Parathyroid adenoma (tissue), 2 donors: ENCODE measurements at regions not wholly inside any gene's neighbourhood (a gene's known extent, or its start where the extent isn't known, plus 50 kb on each side); places are given as distances from the start of the nearest gene placed in this dataset.
"Not testable (repeated sequence)": the region's sequence is repeated elsewhere in the genome, so short reads cannot be mapped to it uniquely, and the experiment has no call there.

Experiments used
- H2AFZ ChIP-seq: fragments of 300-600 bp; sonication (generic); one replicate; pipeline ENCODE4 v1.7.0; 2017; ENCODE audit warnings: antibody characterized with exemption, mild to moderate bottlenecking
- H3K27ac ChIP-seq: fragments of 300-600 bp; sonication (generic); one replicate; pipeline ENCODE4 v1.7.0; 2017
- H3K27me3 ChIP-seq: fragments of 300-600 bp; sonication (generic); one replicate; pipeline ENCODE4 v1.7.0; 2017; ENCODE audit warnings: low read length; ENCODE audit not compliant: control insufficient read depth, insufficient read depth
- H3K36me3 ChIP-seq: fragments of 300-600 bp; sonication (generic); one replicate; pipeline ENCODE4 v1.7.0; 2017; ENCODE audit warnings: low read length; ENCODE audit not compliant: control insufficient read depth, insufficient read depth
- H3K4me1 ChIP-seq: fragments of 300-600 bp; sonication (generic); one replicate; pipeline ENCODE4 v1.7.0; 2017; ENCODE audit warnings: control low read depth
- H3K4me2 ChIP-seq: fragments of 300-600 bp; sonication (generic); one replicate; pipeline ENCODE4 v1.7.0; 2017; ENCODE audit warnings: low read length
- H3K4me3 ChIP-seq: fragments of 300-600 bp; sonication (generic); one replicate; pipeline ENCODE4 v1.7.0; 2017; ENCODE audit warnings: low read depth, low read length
- H3K79me2 ChIP-seq: fragments of 300-600 bp; sonication (generic); one replicate; pipeline ENCODE4 v1.7.0; 2017; ENCODE audit warnings: control low read depth
- H3K9ac ChIP-seq: fragments of 300-600 bp; sonication (generic); one replicate; pipeline ENCODE4 v1.7.0; 2017; ENCODE audit warnings: mild to moderate bottlenecking
- H3K9me3 ChIP-seq: fragments of 300-600 bp; sonication (generic); one replicate; pipeline ENCODE4 v1.7.0; 2017; ENCODE audit warnings: low read length; ENCODE audit not compliant: control insufficient read depth
- TF ChIP-seq, protein P1 (sequence below): fragments of 300-600 bp; sonication (generic); IDR thresholded peaks from one replicate; pipeline ENCODE4 v1.7.0; 2017; ENCODE audit warnings: antibody characterized with exemption, mild to moderate bottlenecking
- donor health status: primary hyperparathyroidism.

DNA sequence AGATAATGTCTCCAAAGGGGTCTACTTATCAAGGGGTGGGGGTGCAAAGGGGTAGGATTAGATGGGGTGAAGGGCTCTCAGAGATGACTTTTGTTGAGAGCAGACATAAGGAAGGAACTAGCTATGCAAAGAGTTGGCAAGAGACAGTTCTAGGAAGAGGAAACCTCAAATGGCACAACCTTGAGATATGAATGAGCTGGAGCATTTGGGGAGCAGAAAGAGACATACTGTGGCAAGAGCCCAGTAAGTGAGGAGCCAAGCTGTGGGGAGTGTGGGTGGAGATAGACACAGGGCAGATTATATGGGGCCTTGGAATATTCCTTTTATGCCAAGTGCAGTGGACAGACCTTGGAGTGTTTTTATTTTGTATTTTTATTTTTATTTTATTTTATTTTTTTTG lies 84.8 kb upstream of the BTG3 start:
- Histone ChIP-seq H2AFZ (no peak overlapping the region), H3K27ac (no peak overlapping the region), H3K4me1 (no peaks in the 10 kb centered on the region), H3K4me2 (no peak overlapping the region), H3K4me3 (no peak overlapping the region), H3K36me3 (no peaks in the 10 kb centered on the region), H3K27me3 (no peaks in the 10 kb centered on the region), H3K9me3 (no peaks in the 10 kb centered on the region), H3K9ac (no peak overlapping the region), H3K79me2 (no peaks in the 10 kb centered on the region)
- TF ChIP-seq, protein P1, sequence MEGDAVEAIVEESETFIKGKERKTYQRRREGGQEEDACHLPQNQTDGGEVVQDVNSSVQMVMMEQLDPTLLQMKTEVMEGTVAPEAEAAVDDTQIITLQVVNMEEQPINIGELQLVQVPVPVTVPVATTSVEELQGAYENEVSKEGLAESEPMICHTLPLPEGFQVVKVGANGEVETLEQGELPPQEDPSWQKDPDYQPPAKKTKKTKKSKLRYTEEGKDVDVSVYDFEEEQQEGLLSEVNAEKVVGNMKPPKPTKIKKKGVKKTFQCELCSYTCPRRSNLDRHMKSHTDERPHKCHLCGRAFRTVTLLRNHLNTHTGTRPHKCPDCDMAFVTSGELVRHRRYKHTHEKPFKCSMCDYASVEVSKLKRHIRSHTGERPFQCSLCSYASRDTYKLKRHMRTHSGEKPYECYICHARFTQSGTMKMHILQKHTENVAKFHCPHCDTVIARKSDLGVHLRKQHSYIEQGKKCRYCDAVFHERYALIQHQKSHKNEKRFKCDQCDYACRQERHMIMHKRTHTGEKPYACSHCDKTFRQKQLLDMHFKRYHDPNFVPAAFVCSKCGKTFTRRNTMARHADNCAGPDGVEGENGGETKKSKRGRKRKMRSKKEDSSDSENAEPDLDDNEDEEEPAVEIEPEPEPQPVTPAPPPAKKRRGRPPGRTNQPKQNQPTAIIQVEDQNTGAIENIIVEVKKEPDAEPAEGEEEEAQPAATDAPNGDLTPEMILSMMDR = no peak

DNA sequence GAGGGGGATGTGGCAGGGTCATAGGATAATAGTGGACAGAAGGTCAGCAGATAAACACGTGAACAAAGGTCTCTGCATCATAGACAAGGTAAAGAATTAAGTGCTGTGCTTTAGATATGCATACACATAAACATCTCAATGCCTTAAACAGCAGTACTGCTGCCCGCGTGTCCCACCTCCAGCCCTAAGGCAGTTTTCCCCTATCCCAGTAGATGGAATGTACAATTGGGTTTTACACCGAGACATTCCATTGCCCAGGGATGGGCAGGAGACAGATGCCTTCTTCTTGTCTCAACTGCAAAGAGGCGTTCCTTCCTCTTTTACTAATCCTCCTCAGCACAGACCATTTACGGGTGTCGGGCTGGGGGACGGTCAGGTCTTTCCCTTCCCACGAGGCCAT lies 81.7 kb upstream of the BTG3 start:
- not testable (repeated sequence) for H3K79me2 ChIP-seq

DNA sequence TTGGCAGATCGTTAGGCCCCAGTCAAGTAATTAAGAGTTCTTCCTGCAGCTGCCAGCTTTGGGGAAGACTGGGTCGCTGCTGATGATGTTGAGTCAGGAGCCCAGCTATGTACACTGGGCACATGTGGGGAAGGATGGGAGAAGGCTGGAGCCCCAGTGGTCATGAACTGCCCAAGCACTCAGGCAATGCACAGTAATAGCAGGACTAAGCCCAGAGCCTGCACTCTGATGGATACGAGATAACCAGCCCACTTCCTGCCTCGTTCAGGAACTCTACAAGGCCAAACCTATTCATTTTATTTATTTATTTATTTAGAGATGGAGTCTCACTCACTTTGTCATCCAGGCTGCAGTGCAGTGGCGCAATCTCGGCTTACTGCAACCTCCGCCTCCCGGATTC lies 81.1 kb upstream of the BTG3 start:
- no peaks in the 10 kb centered on the region for H3K4me1 ChIP-seq
- H3K4me2 ChIP-seq = no peak overlapping the region
- no peak overlapping the region for H3K27ac ChIP-seq
- H3K9me3 ChIP-seq = no peaks in the 10 kb centered on the region
- no peak overlapping the region for H2AFZ ChIP-seq
- H3K36me3 ChIP-seq = no peaks in the 10 kb centered on the region
- no peaks in the 10 kb centered on the region for H3K27me3 ChIP-seq
- TF ChIP-seq, protein P1 = no peak
- H3K9ac ChIP-seq = no peak overlapping the region
- no peaks in the 10 kb centered on the region for H3K79me2 ChIP-seq
- H3K4me3 ChIP-seq = no peak overlapping the region

More for the DNA sequence above, 81.7 kb upstream of the BTG3 start:
- H3K27ac ChIP-seq, H3K4me2 ChIP-seq, H3K4me1 ChIP-seq, H3K9me3 ChIP-seq, H3K9ac ChIP-seq, H3K36me3 ChIP-seq, H3K27me3 ChIP-seq, H3K4me3 ChIP-seq, H2AFZ ChIP-seq: not testable (repeated sequence)

DNA sequence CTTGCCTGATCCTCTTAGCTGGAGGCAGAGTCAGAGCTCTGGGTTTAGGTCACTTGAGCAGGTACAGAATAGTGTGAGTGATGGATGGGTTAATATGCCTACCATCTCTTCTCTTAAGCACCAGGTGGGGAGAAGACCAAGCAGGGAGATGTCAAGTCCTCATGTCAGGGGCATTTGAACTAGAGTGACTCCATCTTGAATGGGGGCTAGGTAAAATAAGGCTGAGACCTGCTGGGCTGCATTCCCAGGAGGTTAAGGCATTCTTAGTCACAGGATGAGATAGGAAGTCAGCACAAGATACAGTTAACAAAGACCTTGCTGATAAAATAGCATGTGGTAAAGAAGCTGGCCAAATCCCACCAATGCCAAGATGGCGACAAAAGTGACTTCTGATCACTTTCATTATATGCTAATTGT lies 77.4 kb upstream of the BTG3 start:
- Histone ChIP-seq H3K9me3 (no peaks in the 10 kb centered on the region), H3K27me3 (no peaks in the 10 kb centered on the region), H3K4me2 (no peak overlapping the region), H3K79me2 (no peaks in the 10 kb centered on the region), H3K4me3 (no peak overlapping the region), H3K9ac (no peak overlapping the region), H3K4me1 (no peaks in the 10 kb centered on the region), H3K27ac (no peak overlapping the region), H3K36me3 (no peaks in the 10 kb centered on the region), H2AFZ (no peak overlapping the region)
- TF ChIP-seq, protein P1 = no peak

DNA sequence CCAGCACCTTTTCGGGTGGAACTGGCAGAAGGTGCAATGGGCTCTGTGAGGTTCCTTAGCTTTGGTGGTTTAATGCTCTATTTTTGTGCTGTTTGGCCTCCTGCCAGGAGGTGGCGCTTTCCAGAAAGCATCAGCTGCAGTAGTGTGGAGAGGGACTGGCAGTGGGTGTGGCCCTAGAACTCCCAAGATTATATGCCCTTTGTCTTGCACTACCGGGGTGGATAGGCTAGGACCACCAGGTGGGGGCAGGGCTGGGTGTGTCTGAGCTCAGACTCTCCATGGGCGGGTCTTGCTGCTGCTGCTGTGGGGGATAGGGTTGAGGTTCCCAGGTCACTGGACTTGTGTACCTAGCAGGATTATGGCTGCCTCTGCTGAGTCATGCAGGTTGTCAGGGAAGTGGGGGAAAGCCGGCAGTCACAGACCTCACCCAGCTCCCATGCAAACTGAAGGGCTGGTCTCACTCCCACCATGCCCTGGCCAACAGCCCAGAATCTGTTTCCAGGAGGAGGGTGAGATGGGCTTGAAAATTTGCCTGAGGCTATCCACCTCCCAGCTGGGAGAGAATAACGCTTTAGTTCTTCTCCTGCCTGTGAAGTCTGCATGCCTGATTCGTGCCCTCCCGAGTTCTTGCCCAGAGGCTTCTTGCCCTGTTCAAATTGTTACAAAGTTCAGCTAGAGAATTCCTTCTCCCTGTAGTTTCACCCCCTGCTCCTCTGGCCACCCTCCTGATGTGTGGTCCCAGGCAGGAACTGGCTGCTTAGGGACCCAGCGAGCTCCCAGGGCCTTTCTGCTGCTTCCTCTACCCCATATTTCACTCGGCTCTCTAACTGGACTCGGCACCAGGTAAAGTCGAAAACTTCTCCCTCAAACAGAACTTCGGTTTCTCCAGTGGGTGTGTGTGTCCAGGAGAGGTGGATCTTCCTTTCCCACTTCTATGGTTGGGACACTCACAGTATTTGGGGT lies 76.5 kb upstream of the BTG3 start:
- Histone ChIP-seq H3K27ac (no peak overlapping the region), H3K27me3 (no peaks in the 10 kb centered on the region), H3K4me3 (no peak overlapping the region), H3K9ac (no peak overlapping the region), H3K4me2 (no peak overlapping the region), H3K4me1 (no peaks in the 10 kb centered on the region), H3K79me2 (no peaks in the 10 kb centered on the region), H3K36me3 (no peaks in the 10 kb centered on the region), H3K9me3 (no peaks in the 10 kb centered on the region), H2AFZ (no peak overlapping the region)
- TF ChIP-seq, protein P1 = no peak
